K562 (cell line): ENCODE measurements at regions not wholly inside any gene's neighbourhood (a gene's known extent, or its start where the extent isn't known, plus 50 kb on each side); places are given as distances from the start of the nearest gene placed in this dataset.

Experiments
- ATAC-seq: fragments of 200-7000 bp; cut with Tn5 transposase; 3 replicates; pipeline ENCODE4 v1.9.1; 2020; ENCODE audit warnings: moderate library complexity
- BruUV-seq: library from RNA; stranded (reverse); fragments of 400-500 nt; replicated peaks from 2 replicates; lab custom pipeline; 2021; lab: Mats Ljungman, UMichigan
- CTCF ChIA-PET: fragments of 300-600 bp; formaldehyde crosslinking; extraction: SDS; loops from one replicate; lab custom pipeline; 2021; ENCODE audit warnings: low intra/inter-chr PET ratio; lab: Yijun Ruan, JAX
- POLR2A ChIA-PET: fragments of 300-600, 350-650 bp; sonication (Branson Sonifier 250); formaldehyde crosslinking; extraction: SDS; loops from one replicate; lab custom pipeline; 2021; ENCODE audit warnings: antibody characterized with exemption, inconsistent platforms; lab: Yijun Ruan, JAX
- DNase-seq, 4 experiments: peaks; one replicate each; pipeline versions ENCODE4 v3.0.0 to v3.0.0-alpha.2; 2011 to 2018; ENCODE audit warnings: low spot score in 3 of 4, mixed read lengths in 3 of 4; ENCODE audit errors: extremely low read depth in 1 of 4
- FAIRE-seq: peaks from 2 replicates; lab custom pipeline; 2011; peaks lifted over from hg19 to GRCh38; lab: Jason Lieb, UNC
- H2AFZ ChIP-seq: 2 replicates; pipeline ENCODE4 v1.6.0; 2011; ENCODE audit warnings: low read depth, low read length, control low read depth, inconsistent platforms
- H3K27ac ChIP-seq: fragments of 200-600 bp; 3 replicates; pipeline ENCODE4 v1.8.0; 2011; ENCODE audit warnings: low read depth, mild to moderate bottlenecking, control low read depth, inconsistent platforms, low read length, moderate library complexity, mixed read lengths; ENCODE audit errors: extremely low read depth
- H3K27me3 ChIP-seq, 2 experiments: fragments of 300-600 bp in 1 of 2; 2 replicates in 1 of 2; 3 replicates in 1 of 2; pipeline versions ENCODE4 v1.6.0 to v1.8.0; 2011; ENCODE audit warnings: inconsistent platforms in 2 of 2, low read length in 2 of 2, mild to moderate bottlenecking in 1 of 2, mixed read lengths in 1 of 2, moderate library complexity in 1 of 2; ENCODE audit not compliant: control insufficient read depth in 2 of 2, insufficient read depth in 2 of 2
- H3K36me3 ChIP-seq: fragments of 300-600 bp; 3 replicates; pipeline ENCODE4 v1.8.0; 2011; ENCODE audit warnings: mild to moderate bottlenecking, low read length, inconsistent platforms; ENCODE audit not compliant: control insufficient read depth, insufficient read depth
- H3K4me1 ChIP-seq, 2 experiments: fragments of 200-600 bp in 1 of 2; replicated peaks in 1 of 2; 2 replicates in 1 of 2; 3 replicates in 1 of 2; pipeline versions ENCODE4 v1.5.1 to v1.8.0; 2011; ENCODE audit warnings: inconsistent platforms in 2 of 2, low read length in 2 of 2, mild to moderate bottlenecking in 1 of 2, mixed read lengths in 1 of 2, moderate library complexity in 1 of 2; ENCODE audit not compliant: control insufficient read depth in 2 of 2, insufficient read depth in 2 of 2
- H3K4me2 ChIP-seq: 2 replicates; pipeline ENCODE4 v1.6.1; 2011; ENCODE audit warnings: low read length, control low read depth, inconsistent platforms, mixed read lengths; ENCODE audit not compliant: insufficient read depth
- H3K4me3 ChIP-seq: fragments of 200-600 bp; sonication (generic), shearing (Covaris generic); 2 replicates; pipeline ENCODE4 v1.5.1; 2016; ENCODE audit warnings: control low read depth, inconsistent platforms
- H3K79me2 ChIP-seq: fragments of 200-600 bp; 3 replicates; pipeline ENCODE4 v1.8.0; 2011; ENCODE audit warnings: low read length, inconsistent platforms; ENCODE audit not compliant: control insufficient read depth, insufficient read depth
- H3K9ac ChIP-seq, 2 experiments: 2 replicates each; pipeline versions ENCODE4 v1.6.0 to v1.6.1; 2011; ENCODE audit warnings: low read depth in 2 of 2, low read length in 2 of 2, control low read depth in 1 of 2, inconsistent platforms in 1 of 2, mild to moderate bottlenecking in 1 of 2, mixed read lengths in 1 of 2; ENCODE audit not compliant: insufficient read depth in 1 of 2
- H3K9me1 ChIP-seq: one replicate; pipeline ENCODE4 v1.6.0; 2011; ENCODE audit warnings: inconsistent platforms, mild to moderate bottlenecking, low read length, moderate library complexity; ENCODE audit not compliant: control insufficient read depth, insufficient read depth
- H3K9me3 ChIP-seq: replicated peaks from 2 replicates; pipeline ENCODE4 v1.5.1; 2011; ENCODE audit warnings: low read depth, low read length, inconsistent platforms; ENCODE audit not compliant: control insufficient read depth, insufficient read depth
- H4K20me1 ChIP-seq: replicated peaks from 2 replicates; pipeline ENCODE4 v1.6.1; 2011; ENCODE audit warnings: low read length, inconsistent platforms, mixed read lengths; ENCODE audit not compliant: control insufficient read depth, insufficient read depth
- ARID3B ChIP-seq: fragments of 250-450 bp; sonication (Bioruptor Pico); IDR thresholded peaks from 2 replicates; pipeline ENCODE4 v1.4.0; 2020; ENCODE audit warnings: borderline replicate concordance
- BRCA1 ChIP-seq, 2 experiments: fragments of 450-650 bp in 1 of 2; sonication (generic) in 1 of 2; formaldehyde crosslinking in 1 of 2; IDR thresholded peaks; 2 replicates each; pipeline versions ENCODE4 v1.5.0 to v1.6.1; 2017 to 2020; ENCODE audit warnings: mild to moderate bottlenecking in 1 of 2, missing genetic modification reagents in 1 of 2
- BRD4 ChIP-seq: fragments of 200-600 bp; sonication (generic); IDR thresholded peaks from 2 replicates; pipeline ENCODE4 v1.6.1; 2017; ENCODE audit warnings: inconsistent platforms
- CBX2 ChIP-seq: fragments of 200-600 bp; sonication (generic); IDR thresholded peaks from one replicate; pipeline ENCODE4 v1.6.1; 2012; ENCODE audit warnings: mild to moderate bottlenecking, low read length, inconsistent platforms; ENCODE audit not compliant: insufficient read depth, poor library complexity, severe bottlenecking
- HDAC1 ChIP-seq, 2 experiments: fragments of 450-650 bp; IDR thresholded peaks; 2 replicates each; pipeline ENCODE4 v1.6.1; 2016 to 2017; ENCODE audit warnings: inconsistent platforms in 1 of 2, mild to moderate bottlenecking in 1 of 2, moderate library complexity in 1 of 2
- HIVEP1 ChIP-seq: fragments of 250-450 bp; sonication (Bioruptor Pico); IDR thresholded peaks from 2 replicates; pipeline ENCODE4 v1.4.0; 2020; ENCODE audit warnings: mild to moderate bottlenecking
- MAFG ChIP-seq: fragments of 450-650 bp; conservative IDR thresholded peaks from 2 replicates; pipeline ENCODE4 v1.6.1; 2016; ENCODE audit warnings: missing genetic modification characterization, missing compliant biosample characterization
- MED1 ChIP-seq: sonication (generic); formaldehyde crosslinking; IDR thresholded peaks from 2 replicates; pipeline ENCODE4 v1.8.1; 2023; ENCODE audit warnings: missing genetic modification reagents, borderline replicate concordance
- MXI1 ChIP-seq: IDR thresholded peaks from 2 replicates; pipeline ENCODE4 v1.6.1; 2011; ENCODE audit warnings: low read depth, mild to moderate bottlenecking, improper control_type of control experiment, low read length
- NFE2 ChIP-seq: IDR thresholded peaks from 2 replicates; pipeline ENCODE4 v1.6.1; 2014; ENCODE audit warnings: antibody characterized with exemption, low read depth
- NFE2L1 ChIP-seq: fragments of 450-650 bp; IDR thresholded peaks from 2 replicates; pipeline ENCODE4 v1.6.1; 2016; ENCODE audit warnings: missing genetic modification characterization, low read depth, mild to moderate bottlenecking, missing compliant biosample characterization, moderate library complexity, borderline replicate concordance
- NRF1 ChIP-seq, 2 experiments: fragments of 450-650 bp; IDR thresholded peaks in 1 of 2; conservative IDR thresholded peaks in 1 of 2; 2 replicates each; pipeline ENCODE4 v1.6.1; 2014; ENCODE audit warnings: mild to moderate bottlenecking in 2 of 2
- POLR2A ChIP-seq: fragments of 450-650 bp; conservative IDR thresholded peaks from 2 replicates; pipeline ENCODE4 v1.6.1; 2016
- PRMT5 ChIP-seq: sonication (generic); formaldehyde crosslinking; IDR thresholded peaks from 2 replicates; pipeline ENCODE4 v1.5.0; 2020; ENCODE audit warnings: missing genetic modification reagents
- RAD21 ChIP-seq, 2 experiments: fragments of 250-450 bp in 1 of 2; fragments of 450-650 bp in 1 of 2; sonication (Bioruptor Pico) in 1 of 2; formaldehyde crosslinking in 1 of 2; IDR thresholded peaks in 1 of 2; conservative IDR thresholded peaks in 1 of 2; 2 replicates each; pipeline versions ENCODE4 v1.4.0 to v1.8.0; 2020 to 2022; ENCODE audit warnings: mild to moderate bottlenecking in 2 of 2, moderate library complexity in 1 of 2
- RHOXF2B ChIP-seq: fragments of 250-450 bp; sonication (Bioruptor Pico); conservative IDR thresholded peaks from 2 replicates; pipeline ENCODE4 v1.5.1; 2021
- STAT5A ChIP-seq: IDR thresholded peaks from 2 replicates; pipeline ENCODE4 v1.6.1; 2012; ENCODE audit warnings: low read length, inconsistent platforms, borderline replicate concordance
- TAF1 ChIP-seq: IDR thresholded peaks from 2 replicates; pipeline ENCODE4 v1.6.1; 2011; ENCODE audit warnings: mild to moderate bottlenecking, low read length, moderate library complexity; ENCODE audit not compliant: insufficient read depth, control insufficient read depth, severe bottlenecking; ENCODE audit errors: extremely low read depth
- TEAD4 ChIP-seq, 2 experiments: sonication (generic) in 1 of 2; formaldehyde crosslinking in 1 of 2; IDR thresholded peaks; 2 replicates each; pipeline versions ENCODE4 v1.6.1 to v1.8.0; 2012 to 2022; ENCODE audit warnings: borderline replicate concordance in 1 of 2, inconsistent platforms in 1 of 2, low read length in 1 of 2, mild to moderate bottlenecking in 1 of 2, missing genetic modification reagents in 1 of 2
- XRCC4 ChIP-seq: IDR thresholded peaks from one replicate; pipeline ENCODE4 v1.6.1; 2011; ENCODE audit not compliant: insufficient read depth, insufficient read length; ENCODE audit errors: extremely low read depth
- ZC3H11A ChIP-seq: IDR thresholded peaks from 2 replicates; pipeline ENCODE4 v1.6.1; 2012; ENCODE audit warnings: low read depth, low read length, improper control_type of control experiment
- ZNF165 ChIP-seq: fragments of 250-450 bp; sonication (Bioruptor Pico); IDR thresholded peaks from 2 replicates; pipeline ENCODE4 v1.4.0; 2020; ENCODE audit warnings: borderline replicate concordance
- ZNF23 ChIP-seq: fragments of 250-450 bp; sonication (Bioruptor Pico); IDR thresholded peaks from 2 replicates; pipeline ENCODE4 v1.4.0; 2020; ENCODE audit warnings: mild to moderate bottlenecking
- ZNF316 ChIP-seq: fragments of 450-650 bp; IDR thresholded peaks from 2 replicates; pipeline ENCODE4 v1.6.1; 2016
- WGBS: fragments of 100-300 bp; shearing (Covaris generic); methylation state at CpG from one replicate; pipeline ENCODE4 v1.1.6; 2016; ENCODE audit warnings: low coverage, mixed read lengths; ENCODE audit not compliant: insufficient coverage; ENCODE audit errors: missing lambda C conversion rate; 5-methylcytosine and 5-hydroxymethylcytosine counted together
- in situ Hi-C: fragments of 300-500 bp; cut with MboI; formaldehyde crosslinking; loops from 4 replicates; pipeline ENCODE4 v1.15.0; 2018; ENCODE audit warnings: inconsistent platforms, mixed read lengths
- intact Hi-C: fragments of 100-400 bp; cut with micrococcal nuclease; formaldehyde crosslinking; loops from 2 replicates; pipeline ENCODE4 v1.14.2; 2022

GRCh38 chr3:168251371-168251770 is 155.6 kb upstream of the GOLIM4 start:
- ChIA-PET CTCF (no interaction called here), POLR2A (no interaction called here)
- peaks cover 0 to 16% of the 10 kb centered on the region in 2 experiments; a peak in 2 of 5 replicates for H3K4me1 ChIP-seq
- H3K9ac ChIP-seq = no peak overlapping the region
- ATAC-seq (no peak), FAIRE-seq (no peak), DNase-seq (no peak)
- in situ Hi-C loops = no loop called here
- intact Hi-C loops = no loop called here
- BruUV-seq = no TSS peak
- H3K9me1 ChIP-seq = no peaks in the 10 kb centered on the region
- H3K36me3 ChIP-seq = no peaks in the 10 kb centered on the region
- no peaks in the 10 kb centered on the region for H3K79me2 ChIP-seq
- H3K4me3 ChIP-seq = no peak overlapping the region
- no peak overlapping the region for H2AFZ ChIP-seq
- no peaks in the 10 kb centered on the region for H4K20me1 ChIP-seq
- TF ChIP-seq MAFG (tag) = peak; percentile 40
- no peak for TF ChIP-seq STAT5A
- TF ChIP-seq ZNF23 (CRISPR knock-in tag) = no peak
- TF ChIP-seq ZNF316 = peak; percentile 20; the same call in 1 of the 2 replicates
- TF ChIP-seq TEAD4 (IDR thresholded peaks at IDR 0.05; ENCODE audit: low read length) = no peak
- TF ChIP-seq TEAD4 (CRISPR knock-in tag; IDR thresholded peaks at IDR 0.05; ENCODE audit: borderline replicate concordance) = no peak
- TF ChIP-seq PRMT5 (CRISPR knock-in tag) = no peak
- no peak for TF ChIP-seq NRF1 (conservative IDR thresholded peaks at IDR 0.05 in 1 of 2, IDR thresholded peaks at IDR 0.05 in 1 of 2)
- no peak for TF ChIP-seq TAF1
- no peak for TF ChIP-seq MED1 (CRISPR knock-in tag)
- no peak for TF ChIP-seq BRCA1 (IDR thresholded peaks at IDR 0.05)
- TF ChIP-seq BRCA1 (CRISPR knock-in tag; IDR thresholded peaks at IDR 0.05) = no peak
- TF ChIP-seq ZC3H11A = no peak
- TF ChIP-seq BRD4 = no peak
- no peak for TF ChIP-seq MXI1
- TF ChIP-seq POLR2A = no peak
- TF ChIP-seq HDAC1 (IDR thresholded peaks at IDR 0.05) = no peak
- peak; percentile 25; the same call in 1 of the 2 replicates for TF ChIP-seq NFE2L1 (tag)
- no peak for TF ChIP-seq RAD21 (CRISPR knock-in tag; conservative IDR thresholded peaks at IDR 0.05 in 1 of 2, IDR thresholded peaks at IDR 0.05 in 1 of 2)
- peak; percentile 37; the same call in 1 of the 2 replicates for TF ChIP-seq NFE2
- TF ChIP-seq ZNF165 (CRISPR knock-in tag) = no peak
- no peak for TF ChIP-seq XRCC4
- TF ChIP-seq ARID3B = no peak
- TF ChIP-seq CBX2 = no peak
- TF ChIP-seq HIVEP1 = no peak
- no peak for TF ChIP-seq RHOXF2B (CRISPR knock-in tag)
- 6% methylated on average over 2 of the region's 2 CpGs for WGBS
- no peaks in the 10 kb centered on the region for H3K9me3 ChIP-seq
- peaks cover 8 to 22% of the 10 kb centered on the region in 2 experiments; a peak in 3 of 5 replicates for H3K27me3 ChIP-seq
- H3K27ac ChIP-seq = no peak overlapping the region
- H3K4me2 ChIP-seq = no peak overlapping the region
